Hepatocyte (in vitro differentiated cells): ENCODE measurements at regions not wholly inside any gene's neighbourhood (a gene's known extent, or its start where the extent isn't known, plus 50 kb on each side); places are given as distances from the start of the nearest gene placed in this dataset.

Experiments
- DNase-seq: peaks from one replicate; pipeline ENCODE4 v3.0.0-alpha.2; 2016; ENCODE audit warnings: low spot score
- H2AFZ ChIP-seq: fragments of 200-600 bp; sonication (generic); 2 replicates; pipeline ENCODE4 v1.6.0; 2016; ENCODE audit warnings: antibody characterized with exemption, mild to moderate bottlenecking
- H3K27ac ChIP-seq: fragments of 200-600 bp; sonication (generic); 2 replicates; pipeline ENCODE4 v1.5.1; 2016; ENCODE audit warnings: mild to moderate bottlenecking
- H3K27me3 ChIP-seq: fragments of 200-600 bp; sonication (generic); 2 replicates; pipeline ENCODE4 v1.6.1; 2016
- H3K36me3 ChIP-seq: fragments of 200-600 bp; sonication (generic); replicated peaks from 2 replicates; pipeline ENCODE4 v1.5.1; 2016; ENCODE audit warnings: low read depth; ENCODE audit not compliant: insufficient read depth
- H3K4me1 ChIP-seq: fragments of 200-600 bp; sonication (generic); 2 replicates; pipeline ENCODE4 v1.5.1; 2016; ENCODE audit warnings: mild to moderate bottlenecking, moderate library complexity; ENCODE audit not compliant: insufficient read depth
- H3K4me2 ChIP-seq: fragments of 200-600 bp; sonication (generic); 2 replicates; pipeline ENCODE4 v1.6.0; 2016
- H3K4me3 ChIP-seq: fragments of 200-600 bp; sonication (generic); 2 replicates; pipeline ENCODE4 v1.5.1; 2016; ENCODE audit warnings: mild to moderate bottlenecking
- H3K79me2 ChIP-seq: fragments of 200-600 bp; sonication (generic); 2 replicates; pipeline ENCODE4 v1.6.0; 2017; ENCODE audit warnings: mild to moderate bottlenecking
- H3K9me2 ChIP-seq: fragments of 200-600 bp; sonication (generic); replicated peaks from 2 replicates; pipeline ENCODE4 v1.6.0; 2017; ENCODE audit warnings: mild to moderate bottlenecking; ENCODE audit not compliant: insufficient read depth
- H3K9me3 ChIP-seq: fragments of 200-600 bp; sonication (generic); 2 replicates; pipeline ENCODE4 v1.5.1; 2016; ENCODE audit warnings: low read depth, mild to moderate bottlenecking
- H4K20me1 ChIP-seq: fragments of 200-600 bp; sonication (generic); 2 replicates; pipeline ENCODE4 v1.6.0; 2016; ENCODE audit warnings: mild to moderate bottlenecking; ENCODE audit not compliant: insufficient read depth, poor library complexity, severe bottlenecking
- CTCF ChIP-seq: fragments of 200-600 bp; sonication (generic); IDR thresholded peaks from 2 replicates; pipeline ENCODE4 v1.5.1; 2016; ENCODE audit warnings: antibody characterized with exemption, mild to moderate bottlenecking; ENCODE audit not compliant: poor library complexity
- EZH2 ChIP-seq: fragments of 200-600 bp; sonication (generic); IDR thresholded peaks from 2 replicates; pipeline ENCODE4 v1.6.1; 2016; ENCODE audit warnings: antibody characterized with exemption, mild to moderate bottlenecking, borderline replicate concordance
- EZH2phosphoT487 ChIP-seq: fragments of 200-600 bp; sonication (generic); IDR thresholded peaks from one replicate; pipeline ENCODE4 v1.6.1; 2018; ENCODE audit warnings: antibody characterized with exemption, mild to moderate bottlenecking, low read depth, moderate library complexity; ENCODE audit not compliant: unreplicated experiment, severe bottlenecking
- WGBS: methylation state at CpG from one replicate; pipeline ENCODE4 v1.1.6; 2016; ENCODE audit warnings: low lambda C conversion rate; ENCODE audit errors: missing lambda C conversion rate; 5-methylcytosine and 5-hydroxymethylcytosine counted together

- DNase-seq = no peak
- Histone ChIP-seq H3K27me3 (no peaks in the 10 kb centered on the region), H3K4me2 (peak overlapping the region; percentile 37), H3K4me1 (no peaks in the 10 kb centered on the region), H4K20me1 (no peaks in the 10 kb centered on the region), H3K9me3 (no peaks in the 10 kb centered on the region), H2AFZ (no peak overlapping the region), H3K4me3 (no peak overlapping the region), H3K79me2 (no peaks in the 10 kb centered on the region), H3K36me3 (no peaks in the 10 kb centered on the region), H3K27ac (no peak overlapping the region), H3K9me2 (no peaks in the 10 kb centered on the region)
- TF ChIP-seq CTCF (no peak), EZH2phosphoT487 (no peak), EZH2 (no peak)
- WGBS = 70% methylated on average over 3 of the region's 3 CpGs
These were observed 238.5 kb upstream of the SASH1 start for GRCh38 chr6:148104131-148104530.

- no peaks in the 10 kb centered on the region for H3K79me2 ChIP-seq
- H3K9me3 ChIP-seq = no peaks in the 10 kb centered on the region
- H3K27ac ChIP-seq = no peak overlapping the region
- no peak overlapping the region for H3K4me3 ChIP-seq
- H3K27me3 ChIP-seq = no peaks in the 10 kb centered on the region
- H3K4me2 ChIP-seq = no peak overlapping the region
- no peak overlapping the region for H2AFZ ChIP-seq
- H4K20me1 ChIP-seq = no peaks in the 10 kb centered on the region
- DNase-seq = no peak
- 94% methylated on average over 1 of the region's 1 CpG for WGBS
- no peaks in the 10 kb centered on the region for H3K36me3 ChIP-seq
- H3K9me2 ChIP-seq = no peaks in the 10 kb centered on the region
- H3K4me1 ChIP-seq = no peaks in the 10 kb centered on the region
- no peak for TF ChIP-seq EZH2
- no peak for TF ChIP-seq EZH2phosphoT487
- TF ChIP-seq CTCF = no peak
These were observed 236.9 kb upstream of the SASH1 start for GRCh38 chr6:148105695-148106094.

- H2AFZ ChIP-seq = no peak overlapping the region
- no peak overlapping the region for H3K27ac ChIP-seq
- H3K4me3 ChIP-seq = no peak overlapping the region
- no peaks in the 10 kb centered on the region for H3K4me1 ChIP-seq
- no peaks in the 10 kb centered on the region for H3K36me3 ChIP-seq
- no peak for DNase-seq
- no peak overlapping the region for H3K4me2 ChIP-seq
- H3K9me3 ChIP-seq = no peaks in the 10 kb centered on the region
- TF ChIP-seq EZH2 = no peak
- no peak for TF ChIP-seq CTCF
- TF ChIP-seq EZH2phosphoT487 = no peak
- no peaks in the 10 kb centered on the region for H3K79me2 ChIP-seq
- no peaks in the 10 kb centered on the region for H3K9me2 ChIP-seq
- 85% methylated on average over 3 of the region's 3 CpGs for WGBS
- H3K27me3 ChIP-seq = no peaks in the 10 kb centered on the region
- H4K20me1 ChIP-seq = no peaks in the 10 kb centered on the region
These were observed 234.7 kb upstream of the SASH1 start for GRCh38 chr6:148107911-148108310.

GRCh38 chr6:148109732-148110131 lies 232.9 kb upstream of the SASH1 start:
- peak; percentile 59 for DNase-seq
- no peak overlapping the region for H3K4me2 ChIP-seq
- H3K4me3 ChIP-seq = no peak overlapping the region
- no peak overlapping the region for H3K27ac ChIP-seq
- H3K9me3 ChIP-seq = no peaks in the 10 kb centered on the region
- H3K36me3 ChIP-seq = no peaks in the 10 kb centered on the region
- no peaks in the 10 kb centered on the region for H3K27me3 ChIP-seq
- no peaks in the 10 kb centered on the region for H3K79me2 ChIP-seq
- TF ChIP-seq EZH2phosphoT487 (no peak), CTCF (no peak), EZH2 (no peak)
- no peak overlapping the region for H2AFZ ChIP-seq
- H4K20me1 ChIP-seq = no peaks in the 10 kb centered on the region
- no peaks in the 10 kb centered on the region for H3K4me1 ChIP-seq
- no peaks in the 10 kb centered on the region for H3K9me2 ChIP-seq
- WGBS = 78% methylated on average over 3 of the region's 3 CpGs
